GM23338 (cell line): ENCODE measurements at regions not wholly inside any gene's neighbourhood (a gene's known extent, or its start where the extent isn't known, plus 50 kb on each side); places are given as distances from the start of the nearest gene placed in this dataset.

Source experiments
- ATAC-seq: fragments of 200-7000 bp; cut with Tn5 transposase; 3 replicates; pipeline ENCODE4 v1.9.1; 2020
- DNase-seq: peaks from one replicate; pipeline ENCODE4 v3.0.0-alpha.2; 2015; ENCODE audit warnings: low spot score
- H2AFZ ChIP-seq: fragments of 200-600 bp; sonication (generic); 2 replicates; pipeline ENCODE4 v1.8.0; 2016; ENCODE audit warnings: antibody characterized with exemption, mild to moderate bottlenecking, moderate library complexity
- H3F3A ChIP-seq: fragments of 200-600 bp; sonication (generic); replicated peaks from 2 replicates; pipeline ENCODE4 v1.8.0; 2017; ENCODE audit warnings: antibody characterized with exemption, mixed run types, low read depth
- H3K27ac ChIP-seq: fragments of 200-600 bp; sonication (generic); 2 replicates; pipeline ENCODE4 v1.6.1; 2016; ENCODE audit warnings: low read depth
- H3K27me3 ChIP-seq: fragments of 200-600 bp; sonication (generic); 2 replicates; pipeline ENCODE4 v1.8.0; 2016; ENCODE audit warnings: mild to moderate bottlenecking, mixed run types, moderate library complexity; ENCODE audit not compliant: insufficient read depth
- H3K36me3 ChIP-seq: fragments of 200-600 bp; sonication (generic); 2 replicates; pipeline ENCODE4 v1.8.0; 2016; ENCODE audit warnings: mild to moderate bottlenecking; ENCODE audit not compliant: insufficient read depth
- H3K4me1 ChIP-seq: fragments of 200-600 bp; sonication (generic); 2 replicates; pipeline ENCODE4 v1.8.0; 2016; ENCODE audit warnings: mild to moderate bottlenecking, moderate library complexity; ENCODE audit not compliant: insufficient read depth
- H3K4me2 ChIP-seq: fragments of 200-600 bp; sonication (generic); 2 replicates; pipeline ENCODE4 v1.7.1; 2017; ENCODE audit warnings: mixed run types
- H3K4me3 ChIP-seq: fragments of 200-600 bp; sonication (generic); 2 replicates; pipeline ENCODE4 v1.6.1; 2016; ENCODE audit warnings: mixed run types
- H3K79me2 ChIP-seq: fragments of 200-600 bp; sonication (generic); replicated peaks from 2 replicates; pipeline ENCODE4 v1.8.0; 2017; ENCODE audit warnings: mild to moderate bottlenecking; ENCODE audit not compliant: insufficient read depth
- H3K9me2 ChIP-seq: fragments of 200-600 bp; sonication (generic); 2 replicates; pipeline ENCODE4 v1.8.0; 2017; ENCODE audit not compliant: insufficient read depth
- H4K20me1 ChIP-seq: fragments of 200-600 bp; sonication (generic); replicated peaks from 2 replicates; pipeline ENCODE4 v1.8.0; 2017; ENCODE audit warnings: mild to moderate bottlenecking; ENCODE audit not compliant: insufficient read depth
- H3K27ac Mint-ChIP-seq: 2 replicates; pipeline ENCODE4 v1.8.0; 2020; ENCODE audit warnings: inconsistent platforms, mild to moderate bottlenecking, moderate library complexity, mixed read lengths
- H3K27me3 Mint-ChIP-seq: 3 replicates; pipeline ENCODE4 v1.8.0; 2022; ENCODE audit warnings: low read depth, mild to moderate bottlenecking, moderate library complexity, mixed read lengths, inconsistent platforms; ENCODE audit not compliant: insufficient read depth, poor library complexity
- H3K36me3 Mint-ChIP-seq: 3 replicates; pipeline ENCODE4 v1.8.0; 2021; ENCODE audit warnings: low read depth, mild to moderate bottlenecking, inconsistent platforms, moderate library complexity, mixed read lengths
- H3K4me1 Mint-ChIP-seq: 3 replicates; pipeline ENCODE4 v1.8.0; 2020; ENCODE audit warnings: mild to moderate bottlenecking, inconsistent platforms, mixed read lengths
- H3K4me3 Mint-ChIP-seq: 3 replicates; pipeline ENCODE4 v1.8.0; 2021; ENCODE audit warnings: moderate library complexity, mild to moderate bottlenecking, inconsistent platforms, mixed read lengths
- H3K9me3 Mint-ChIP-seq: 3 replicates; pipeline ENCODE4 v1.8.0; 2020; ENCODE audit warnings: moderate library complexity, mild to moderate bottlenecking, inconsistent platforms, mixed read lengths
- CREB1 ChIP-seq: fragments of 250-450 bp; sonication (Bioruptor Pico); IDR thresholded peaks from 2 replicates; pipeline ENCODE4 v1.5.0; 2020; ENCODE audit warnings: low read depth, mild to moderate bottlenecking, moderate library complexity
- EZH2 ChIP-seq: fragments of 200-600 bp; sonication (generic); IDR thresholded peaks from one replicate; pipeline ENCODE4 v1.8.0; 2017; ENCODE audit warnings: antibody characterized with exemption, mild to moderate bottlenecking, low read depth; ENCODE audit not compliant: unreplicated experiment
- EZH2phosphoT487 ChIP-seq: fragments of 200-600 bp; sonication (generic); IDR thresholded peaks from one replicate; pipeline ENCODE4 v1.8.1; 2018; ENCODE audit warnings: antibody characterized with exemption; ENCODE audit not compliant: unreplicated experiment
- JUNB ChIP-seq: IDR thresholded peaks from one replicate; pipeline ENCODE4 v1.6.1; 2016; ENCODE audit warnings: antibody characterized with exemption; ENCODE audit not compliant: unreplicated experiment
- NANOG ChIP-seq: IDR thresholded peaks from 2 replicates; pipeline ENCODE4 v1.6.1; 2016; ENCODE audit warnings: antibody characterized with exemption, borderline replicate concordance
- STAT1 ChIP-seq: IDR thresholded peaks from one replicate; pipeline ENCODE4 v1.6.1; 2016; ENCODE audit warnings: antibody characterized with exemption; ENCODE audit not compliant: unreplicated experiment
- ZNF114 ChIP-seq: fragments of 250-450 bp; sonication (Bioruptor Pico); IDR thresholded peaks from 2 replicates; pipeline ENCODE4 v1.5.0; 2020; ENCODE audit warnings: mild to moderate bottlenecking, moderate library complexity
- TF ChIP-seq, protein P1 (sequence below): IDR thresholded peaks from one replicate; pipeline ENCODE4 v1.6.1; 2018; ENCODE audit warnings: antibody characterized with exemption; ENCODE audit not compliant: unreplicated experiment

DNA sequence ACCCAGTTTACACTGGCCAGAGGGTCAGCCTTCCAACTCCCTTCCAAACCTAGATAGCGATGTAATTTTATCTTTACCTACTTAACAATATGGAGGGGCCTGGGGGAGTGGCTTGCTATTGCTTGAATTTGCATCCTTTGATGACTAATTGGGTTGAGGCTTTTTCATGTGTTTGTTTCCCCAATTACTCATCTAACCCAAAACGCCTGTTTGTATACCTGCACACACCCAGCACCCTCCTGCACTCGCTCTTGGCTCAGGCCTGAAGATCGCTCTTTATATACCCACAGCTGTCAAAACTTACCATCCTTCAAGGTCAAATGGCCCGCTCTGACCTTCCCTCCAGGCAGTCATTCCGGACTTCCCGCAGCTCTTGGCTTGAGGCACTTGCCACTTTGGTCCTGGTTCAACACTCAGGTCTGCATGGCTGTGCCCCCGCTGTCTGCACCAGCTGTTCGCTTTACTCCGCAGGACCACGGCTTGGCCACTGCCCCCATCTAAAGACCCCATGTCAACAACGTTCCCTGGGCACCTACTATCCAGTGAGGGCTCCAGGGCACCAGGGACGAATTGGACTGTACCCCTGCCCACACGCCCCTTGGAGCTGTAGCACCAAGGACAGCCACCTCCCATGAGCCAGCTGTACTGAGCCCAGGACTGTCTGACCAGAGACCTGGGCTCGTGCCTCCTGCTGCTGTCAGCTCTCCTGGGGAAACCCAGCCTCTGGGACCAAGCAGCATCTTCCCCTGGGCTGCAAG is 76.1 kb upstream of the ADAMTS2 start:
- no peaks in the 10 kb centered on the region for H3K27me3 ChIP-seq
- no peak overlapping the region for H3K4me2 ChIP-seq
- peaks cover 4% of the 10 kb centered on the region for H3K4me1 Mint-ChIP-seq
- no peaks in the 10 kb centered on the region for H3K9me2 ChIP-seq
- no peaks in the 10 kb centered on the region for H3K4me1 ChIP-seq
- H4K20me1 ChIP-seq = no peaks in the 10 kb centered on the region
- H2AFZ ChIP-seq = no peak overlapping the region
- H3K27ac Mint-ChIP-seq = no peak overlapping the region
- peak; percentile 29; the same call in 1 of the 3 replicates for ATAC-seq
- no peaks in the 10 kb centered on the region for H3F3A ChIP-seq
- peaks cover 2% of the 10 kb centered on the region for H3K27me3 Mint-ChIP-seq
- H3K27ac ChIP-seq = no peak overlapping the region
- H3K36me3 ChIP-seq = no peaks in the 10 kb centered on the region
- no peaks in the 10 kb centered on the region for H3K36me3 Mint-ChIP-seq
- no peak overlapping the region for H3K4me3 Mint-ChIP-seq
- no peak for DNase-seq
- no peaks in the 10 kb centered on the region for H3K79me2 ChIP-seq
- no peaks in the 10 kb centered on the region; the same call in 2 of the 3 replicates for H3K9me3 Mint-ChIP-seq
- TF ChIP-seq, protein P1, sequence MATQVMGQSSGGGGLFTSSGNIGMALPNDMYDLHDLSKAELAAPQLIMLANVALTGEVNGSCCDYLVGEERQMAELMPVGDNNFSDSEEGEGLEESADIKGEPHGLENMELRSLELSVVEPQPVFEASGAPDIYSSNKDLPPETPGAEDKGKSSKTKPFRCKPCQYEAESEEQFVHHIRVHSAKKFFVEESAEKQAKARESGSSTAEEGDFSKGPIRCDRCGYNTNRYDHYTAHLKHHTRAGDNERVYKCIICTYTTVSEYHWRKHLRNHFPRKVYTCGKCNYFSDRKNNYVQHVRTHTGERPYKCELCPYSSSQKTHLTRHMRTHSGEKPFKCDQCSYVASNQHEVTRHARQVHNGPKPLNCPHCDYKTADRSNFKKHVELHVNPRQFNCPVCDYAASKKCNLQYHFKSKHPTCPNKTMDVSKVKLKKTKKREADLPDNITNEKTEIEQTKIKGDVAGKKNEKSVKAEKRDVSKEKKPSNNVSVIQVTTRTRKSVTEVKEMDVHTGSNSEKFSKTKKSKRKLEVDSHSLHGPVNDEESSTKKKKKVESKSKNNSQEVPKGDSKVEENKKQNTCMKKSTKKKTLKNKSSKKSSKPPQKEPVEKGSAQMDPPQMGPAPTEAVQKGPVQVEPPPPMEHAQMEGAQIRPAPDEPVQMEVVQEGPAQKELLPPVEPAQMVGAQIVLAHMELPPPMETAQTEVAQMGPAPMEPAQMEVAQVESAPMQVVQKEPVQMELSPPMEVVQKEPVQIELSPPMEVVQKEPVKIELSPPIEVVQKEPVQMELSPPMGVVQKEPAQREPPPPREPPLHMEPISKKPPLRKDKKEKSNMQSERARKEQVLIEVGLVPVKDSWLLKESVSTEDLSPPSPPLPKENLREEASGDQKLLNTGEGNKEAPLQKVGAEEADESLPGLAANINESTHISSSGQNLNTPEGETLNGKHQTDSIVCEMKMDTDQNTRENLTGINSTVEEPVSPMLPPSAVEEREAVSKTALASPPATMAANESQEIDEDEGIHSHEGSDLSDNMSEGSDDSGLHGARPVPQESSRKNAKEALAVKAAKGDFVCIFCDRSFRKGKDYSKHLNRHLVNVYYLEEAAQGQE = peak; percentile 44
- TF ChIP-seq JUNB = no peak
- H3K4me3 ChIP-seq = no peak overlapping the region

DNA sequence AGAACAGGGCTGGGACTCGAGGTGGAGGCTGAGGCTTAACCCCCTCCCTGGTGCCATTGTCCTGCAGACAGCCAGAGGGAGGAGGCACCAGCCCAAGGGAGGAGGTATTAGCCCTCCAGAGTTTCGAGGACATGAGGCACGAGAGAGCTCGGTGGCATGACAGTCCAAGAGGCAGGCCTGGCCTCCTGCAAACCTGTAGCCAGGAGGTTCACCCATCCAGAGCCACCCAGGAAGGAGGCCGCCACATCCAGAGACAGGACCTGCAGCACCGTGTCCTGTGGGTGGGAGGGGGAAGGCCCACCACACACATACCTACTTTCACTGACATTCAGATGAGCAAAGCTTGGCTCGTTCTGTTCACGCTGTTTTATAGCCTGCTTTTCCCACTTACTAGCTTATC is 75.2 kb upstream of the ADAMTS2 start:
- H2AFZ ChIP-seq = no peak overlapping the region
- H3F3A ChIP-seq = no peaks in the 10 kb centered on the region
- no peaks in the 10 kb centered on the region for H3K36me3 ChIP-seq
- H3K79me2 ChIP-seq = no peaks in the 10 kb centered on the region
- no peaks in the 10 kb centered on the region for H3K9me2 ChIP-seq
- H3K4me2 ChIP-seq = no peak overlapping the region
- no peak overlapping the region for H3K4me3 ChIP-seq
- TF ChIP-seq ZNF114 (CRISPR knock-in tag) = no peak
- TF ChIP-seq, protein P1 = no peak
- TF ChIP-seq NANOG = no peak
- no peak for TF ChIP-seq JUNB
- no peak for TF ChIP-seq EZH2phosphoT487
- TF ChIP-seq STAT1 = no peak
- no peak for TF ChIP-seq CREB1
- TF ChIP-seq EZH2 = no peak
- DNase-seq (no peak), ATAC-seq (no peak)
- H4K20me1 ChIP-seq = no peaks in the 10 kb centered on the region
- H3K27ac Mint-ChIP-seq = no peak overlapping the region
- no peaks in the 10 kb centered on the region for H3K4me1 ChIP-seq
- no peak overlapping the region for H3K4me3 Mint-ChIP-seq
- no peaks in the 10 kb centered on the region for H3K27me3 ChIP-seq
- H3K27me3 Mint-ChIP-seq = peaks cover 2% of the 10 kb centered on the region
- H3K27ac ChIP-seq = no peak overlapping the region
- H3K9me3 Mint-ChIP-seq = no peaks in the 10 kb centered on the region; the same call in 2 of the 3 replicates
- H3K36me3 Mint-ChIP-seq = no peaks in the 10 kb centered on the region
- H3K4me1 Mint-ChIP-seq = no peaks in the 10 kb centered on the region; the same call in 1 of the 3 replicates
